Natural killer cell (primary cell): ENCODE measurements at regions not wholly inside any gene's neighbourhood (a gene's known extent, or its start where the extent isn't known, plus 50 kb on each side); places are given as distances from the start of the nearest gene placed in this dataset.

Experiments used
- ATAC-seq, 3 donors: fragments of 150-1000 bp in 2 of 3; fragments of 200-7000 bp in 1 of 3; cut with Tn5 transposase; 1 replicate in 1 of 3; 2 replicates in 2 of 3; pipeline ENCODE4 v1.10.0; 2021; ENCODE audit warnings: mild to moderate bottlenecking in 2 of 3, moderate library complexity in 2 of 3
- DNase-seq, 2 donors: peaks; one replicate each; pipeline versions ENCODE4 v3.0.0 to v3.0.0-alpha.2; 2013 to 2021; ENCODE audit warnings: mixed read lengths in 1 of 2
- H3K27ac ChIP-seq: one replicate; pipeline ENCODE4 v1.5.1; 2013; ENCODE audit warnings: mild to moderate bottlenecking, low read length
- H3K27me3 ChIP-seq: one replicate; pipeline ENCODE4 v1.6.1; 2013; ENCODE audit warnings: low read length; ENCODE audit not compliant: control insufficient read depth, insufficient read depth
- H3K36me3 ChIP-seq: one replicate; pipeline ENCODE4 v1.6.1; 2013; ENCODE audit warnings: low read length; ENCODE audit not compliant: control insufficient read depth, insufficient read depth
- H3K4me1 ChIP-seq: one replicate; pipeline ENCODE4 v1.6.1; 2013; ENCODE audit warnings: low read length; ENCODE audit not compliant: control insufficient read depth, insufficient read depth
- H3K4me3 ChIP-seq: one replicate; pipeline ENCODE4 v1.5.1; 2013; ENCODE audit warnings: low read length
- H3K9me3 ChIP-seq: one replicate; pipeline ENCODE4 v1.6.1; 2013; ENCODE audit warnings: low read length; ENCODE audit not compliant: control insufficient read depth, insufficient read depth
- H3K27ac Mint-ChIP-seq, 2 donors: one replicate each; pipeline ENCODE4 v1.8.0; 2022; ENCODE audit warnings: mild to moderate bottlenecking in 2 of 2, mixed read lengths in 2 of 2, moderate library complexity in 1 of 2
- H3K27me3 Mint-ChIP-seq, 2 donors: one replicate each; pipeline ENCODE4 v1.8.0; 2022; ENCODE audit warnings: low read depth in 2 of 2, mixed read lengths in 2 of 2
- H3K36me3 Mint-ChIP-seq: one replicate; pipeline ENCODE4 v1.8.0; 2022; ENCODE audit warnings: mixed read lengths
- H3K4me1 Mint-ChIP-seq, 2 donors: one replicate each; pipeline ENCODE4 v1.8.0; 2022; ENCODE audit warnings: mixed read lengths in 2 of 2
- H3K4me3 Mint-ChIP-seq: one replicate; pipeline ENCODE4 v1.8.0; 2022; ENCODE audit warnings: mild to moderate bottlenecking, moderate library complexity, mixed read lengths
- H3K9me3 Mint-ChIP-seq, 2 donors: one replicate each; pipeline ENCODE4 v1.8.0; 2022; ENCODE audit warnings: mixed read lengths in 2 of 2
- CTCF ChIP-seq: fragments of 200-600 bp; IDR thresholded peaks from one replicate; pipeline ENCODE4 v1.8.0; 2022; ENCODE audit warnings: antibody characterized with exemption
- WGBS: methylation state at CpG from one replicate; pipeline ENCODE4 v1.1.7; 2013; ENCODE audit warnings: missing lambda C conversion rate; ENCODE audit not compliant: insufficient coverage; 5-methylcytosine and 5-hydroxymethylcytosine counted together
- intact Hi-C: fragments of 100-400 bp; cut with micrococcal nuclease; formaldehyde crosslinking; loops from one replicate; pipeline ENCODE4 v1.14.2; 2022

GRCh38 chr2:8159211-8159965 lies 522.5 kb upstream of the ID2 start:
- Mint-ChIP-seq H3K27ac (peak overlapping the region in 1 of 2 donors; percentile 82), H3K4me3 (no peak overlapping the region)

GRCh38 chr2:8159966-8160603 lies 521.8 kb upstream of the ID2 start:
- intact Hi-C loops: no loop called here
- no peak overlapping the region for H3K27ac ChIP-seq
- Mint-ChIP-seq H3K9me3 (no peaks in the 10 kb centered on the region), H3K36me3 (no peaks in the 10 kb centered on the region), H3K27me3 (no peaks in the 10 kb centered on the region), H3K4me3 (no peak overlapping the region), H3K4me1 (peaks cover 16 to 32% of the 10 kb centered on the region in 2 donors), H3K27ac (peak overlapping the region in 1 of 2 donors; percentile 82)
- no peaks in the 10 kb centered on the region for H3K36me3 ChIP-seq
- H3K9me3 ChIP-seq: no peaks in the 10 kb centered on the region
- ATAC-seq: no peak
- H3K4me1 ChIP-seq: peaks cover 3% of the 10 kb centered on the region
- WGBS: 81% methylated on average over 4 of the region's 4 CpGs
- no peak for DNase-seq
- no peaks in the 10 kb centered on the region for H3K27me3 ChIP-seq
- TF ChIP-seq CTCF: no peak
- H3K4me3 ChIP-seq: no peak overlapping the region

More at GRCh38 chr2:8159211-8159965, 522.5 kb upstream of the ID2 start:
- Histone ChIP-seq H3K27me3 (no peaks in the 10 kb centered on the region), H3K4me1 (peaks cover 3% of the 10 kb centered on the region), H3K4me3 (no peak overlapping the region), H3K36me3 (no peaks in the 10 kb centered on the region), H3K9me3 (no peaks in the 10 kb centered on the region), H3K27ac (no peak overlapping the region)
- DNase-seq (no peak), ATAC-seq (no peak)
- 89% methylated on average over 13 of the region's 13 CpGs for WGBS
- no peaks in the 10 kb centered on the region for H3K27me3 Mint-ChIP-seq
- no peak for TF ChIP-seq CTCF
- H3K4me1 Mint-ChIP-seq: peaks cover 21 to 37% of the 10 kb centered on the region in 2 donors
- intact Hi-C loops: no loop called here
- no peaks in the 10 kb centered on the region for H3K9me3 Mint-ChIP-seq
- no peaks in the 10 kb centered on the region for H3K36me3 Mint-ChIP-seq

GRCh38 chr2:8160959-8161358 lies 520.9 kb upstream of the ID2 start:
- DNase-seq (no peak), ATAC-seq (no peak)
- no peaks in the 10 kb centered on the region for H3K27me3 ChIP-seq
- peaks cover 3% of the 10 kb centered on the region for H3K4me1 ChIP-seq
- H3K27ac ChIP-seq: no peak overlapping the region
- peaks cover 18 to 32% of the 10 kb centered on the region in 2 donors for H3K4me1 Mint-ChIP-seq
- H3K9me3 Mint-ChIP-seq: no peaks in the 10 kb centered on the region
- no peaks in the 10 kb centered on the region for H3K36me3 ChIP-seq
- H3K4me3 Mint-ChIP-seq: no peak overlapping the region
- TF ChIP-seq CTCF: no peak
- H3K27me3 Mint-ChIP-seq: no peaks in the 10 kb centered on the region
- 98% methylated on average over 13 of the region's 13 CpGs for WGBS
- H3K9me3 ChIP-seq: no peaks in the 10 kb centered on the region
- no peak overlapping the region for H3K4me3 ChIP-seq
- peaks cover 6% of the 10 kb centered on the region for H3K36me3 Mint-ChIP-seq
- no peak overlapping the region for H3K27ac Mint-ChIP-seq
- intact Hi-C loops: no loop called here
